ENCODE measurements at regions not wholly inside any gene's neighbourhood (a gene's known extent, or its start where the extent isn't known, plus 50 kb on each side); places are given as distances from the start of the nearest gene placed in this dataset.

DNA sequence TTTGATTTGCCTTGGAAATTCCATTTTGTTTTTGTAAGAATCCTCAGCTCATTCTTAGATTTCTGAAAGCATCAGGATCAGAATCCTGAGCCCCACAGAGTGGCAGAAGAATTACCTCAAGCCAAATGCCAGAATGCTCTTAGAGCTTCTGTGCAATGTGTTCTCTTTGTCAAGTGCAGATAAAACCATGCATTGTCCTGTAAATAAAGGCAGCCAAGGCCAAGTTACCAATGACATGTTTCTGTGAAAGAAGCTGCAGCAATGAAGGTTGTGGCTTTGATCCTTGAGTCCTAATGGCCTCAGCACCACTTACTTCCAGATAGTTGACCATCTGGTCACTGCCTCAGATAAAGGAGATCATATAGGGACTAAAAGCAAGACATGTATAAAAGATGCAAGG is 343.3 kb upstream of the AKR1E2 start:
- DNase-seq (ENCODE audit: low spot score), result no peak

DNA sequence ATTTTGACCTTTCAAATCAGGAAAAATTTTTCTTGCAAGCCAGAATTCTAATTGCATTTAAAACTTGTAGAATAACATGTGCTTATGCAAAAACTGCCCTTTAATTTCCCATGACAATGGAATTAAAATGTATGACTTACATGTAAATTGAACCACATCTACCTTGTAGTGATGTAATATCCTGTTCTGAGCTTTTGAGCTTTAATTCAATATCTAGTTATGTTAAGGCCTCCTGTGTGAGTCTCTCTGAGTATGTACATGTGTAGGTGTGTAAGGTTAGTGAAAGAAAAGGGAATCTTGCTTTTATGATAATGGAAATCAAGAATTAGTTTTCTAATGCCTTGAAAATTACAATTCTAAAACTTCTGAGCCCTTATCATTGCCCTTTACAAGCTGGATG is 344.8 kb upstream of the AKR1E2 start:
- no peak for DNase-seq (ENCODE audit: low spot score)

DNA sequence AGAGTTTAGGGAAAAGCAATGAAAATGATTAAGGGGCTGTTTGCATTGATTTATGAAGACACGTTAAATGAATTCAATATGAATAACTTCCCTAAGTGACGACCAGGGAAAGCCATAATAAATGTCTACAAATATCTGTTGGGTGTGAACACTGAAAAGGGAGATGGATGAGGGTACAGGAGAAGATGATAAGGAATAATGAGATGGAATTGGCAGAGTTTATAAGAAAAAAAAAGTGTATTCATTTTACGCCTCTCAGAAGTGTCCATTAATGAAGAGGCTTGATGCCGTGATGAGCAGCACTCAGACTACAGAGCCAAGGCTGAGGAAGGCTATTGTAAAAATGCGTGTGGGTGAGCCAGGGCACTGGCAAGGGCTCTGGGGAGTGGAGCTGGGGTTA is 346.7 kb upstream of the AKR1E2 start:
- DNase-seq (ENCODE audit: low spot score), result no peak

DNA sequence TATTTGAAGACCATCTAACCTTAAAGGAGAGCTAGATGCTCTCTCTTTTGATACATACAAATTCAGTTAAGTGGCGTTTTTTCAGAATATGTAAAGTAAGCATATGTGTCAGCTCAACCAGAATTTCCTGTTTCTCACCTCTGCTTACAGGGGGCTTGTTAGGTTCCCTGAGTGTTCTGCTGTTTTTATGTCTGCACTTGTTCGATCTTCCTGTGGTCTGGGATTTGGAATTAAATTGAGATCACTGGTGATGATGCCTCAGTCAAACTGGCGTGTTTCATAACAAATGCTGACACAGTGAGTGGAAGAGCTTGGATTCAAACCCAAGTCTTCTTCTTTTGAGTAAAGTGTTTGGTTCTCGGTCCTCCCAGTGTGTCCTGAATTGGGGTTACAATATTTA is 348.3 kb upstream of the AKR1E2 start:
- DNase-seq (ENCODE audit: low spot score), result no peak

DNA sequence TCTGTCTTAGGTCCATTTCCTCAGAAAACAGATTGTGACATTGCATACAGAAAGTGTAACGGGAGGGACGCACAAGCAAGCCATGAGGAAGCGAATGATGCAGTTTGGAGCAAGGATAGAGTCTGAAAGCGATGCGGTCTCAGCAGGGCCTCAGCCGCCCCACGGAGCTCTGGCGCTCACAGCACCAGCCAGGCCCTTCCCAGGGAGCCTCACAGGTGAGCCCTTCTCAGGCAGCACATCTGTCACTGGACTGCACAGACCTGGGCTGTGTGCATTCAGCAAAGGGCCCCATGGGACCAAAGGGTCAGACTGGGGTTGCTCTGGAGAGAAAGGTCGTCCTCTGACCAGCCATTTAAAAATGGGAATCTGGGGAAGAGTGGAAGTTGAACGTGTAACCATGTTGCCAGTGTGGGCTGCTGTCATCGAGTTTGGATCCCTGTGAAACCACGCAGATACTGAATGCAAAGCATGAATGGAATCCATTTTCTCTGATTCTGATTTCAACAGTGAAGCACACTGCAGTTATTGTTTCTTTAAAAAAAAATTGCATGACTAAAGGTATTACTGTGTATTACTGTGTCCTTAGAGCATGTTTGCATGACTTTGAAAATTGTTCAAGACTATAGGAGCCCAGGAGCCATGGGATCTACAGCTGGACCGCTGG is 350.0 kb upstream of the AKR1E2 start:
- no peak for DNase-seq (ENCODE audit: low spot score)

DNA sequence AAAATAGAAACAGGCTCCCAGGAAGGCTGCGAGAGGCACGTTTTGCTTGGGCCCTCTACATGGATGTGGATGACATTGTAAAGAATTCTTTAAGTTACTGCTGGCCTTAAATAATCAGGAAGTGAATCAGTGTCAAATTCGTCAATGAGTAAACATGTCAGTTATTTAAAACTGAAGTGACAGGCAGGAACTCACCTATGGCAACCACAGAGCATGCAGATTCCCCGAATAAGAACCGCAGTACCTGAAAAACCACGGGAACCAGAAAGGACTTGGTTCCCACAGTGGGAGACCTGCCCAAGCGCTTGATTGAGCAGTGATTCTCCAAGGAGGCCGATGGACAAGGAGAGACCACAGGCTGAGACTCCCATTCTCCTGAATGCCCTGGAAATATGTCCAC is 351.2 kb upstream of the AKR1E2 start:
- DNase-seq (ENCODE audit: low spot score), result no peak

DNA sequence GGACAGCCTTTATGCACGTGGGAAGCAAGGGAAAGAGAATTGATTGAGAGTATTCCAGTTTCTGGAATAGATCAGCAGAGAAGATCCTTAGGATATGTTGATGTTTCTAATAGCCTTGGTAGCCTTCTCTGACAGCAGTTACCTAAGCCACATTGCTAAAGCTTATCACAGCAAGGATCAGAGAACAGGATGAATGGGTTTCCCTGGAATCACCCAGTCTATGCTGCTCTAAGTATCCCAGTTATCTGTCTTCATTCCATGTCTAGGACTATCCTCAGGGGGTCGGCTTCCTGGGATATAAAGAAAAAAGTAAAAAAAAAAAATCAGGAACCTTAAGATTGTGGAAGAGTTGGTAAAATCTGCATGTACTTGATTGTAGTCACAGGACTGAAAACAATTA is 352.0 kb upstream of the AKR1E2 start:
- no peak for DNase-seq (ENCODE audit: low spot score)

DNA sequence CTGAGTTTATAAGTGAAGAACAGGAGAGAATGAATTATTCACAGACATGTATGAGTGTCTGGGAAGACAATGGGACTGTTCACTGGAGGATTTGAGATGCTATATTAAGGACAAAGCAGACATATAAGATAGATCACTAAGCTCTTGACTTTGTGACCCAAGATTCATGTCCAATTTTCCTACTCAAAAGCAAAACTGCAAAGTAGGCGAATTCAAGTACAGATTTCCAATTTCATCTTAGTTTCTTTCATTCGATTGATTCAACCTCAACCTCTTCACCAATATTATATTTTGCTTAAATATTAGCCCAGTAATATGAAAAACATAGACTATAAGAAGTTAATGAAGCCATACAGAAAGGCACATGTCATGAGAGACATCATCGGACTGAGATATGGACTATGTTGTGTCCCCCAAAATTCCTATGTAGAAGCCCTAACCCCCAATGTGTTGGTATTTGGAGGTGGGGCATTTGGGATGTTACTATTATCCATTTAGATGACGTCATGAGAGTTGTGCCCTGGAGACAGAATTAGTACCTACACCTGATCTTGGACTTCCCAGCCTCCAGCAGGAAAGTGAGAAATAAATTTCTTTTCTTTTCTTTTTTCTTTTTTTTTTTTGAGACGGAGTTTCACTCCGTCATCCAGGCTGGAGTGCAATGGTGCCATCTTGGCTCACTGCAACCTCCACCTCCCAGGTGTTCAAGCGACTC is 353.7 kb upstream of the AKR1E2 start:
- DNase-seq (ENCODE audit: low spot score), result no peak

DNA sequence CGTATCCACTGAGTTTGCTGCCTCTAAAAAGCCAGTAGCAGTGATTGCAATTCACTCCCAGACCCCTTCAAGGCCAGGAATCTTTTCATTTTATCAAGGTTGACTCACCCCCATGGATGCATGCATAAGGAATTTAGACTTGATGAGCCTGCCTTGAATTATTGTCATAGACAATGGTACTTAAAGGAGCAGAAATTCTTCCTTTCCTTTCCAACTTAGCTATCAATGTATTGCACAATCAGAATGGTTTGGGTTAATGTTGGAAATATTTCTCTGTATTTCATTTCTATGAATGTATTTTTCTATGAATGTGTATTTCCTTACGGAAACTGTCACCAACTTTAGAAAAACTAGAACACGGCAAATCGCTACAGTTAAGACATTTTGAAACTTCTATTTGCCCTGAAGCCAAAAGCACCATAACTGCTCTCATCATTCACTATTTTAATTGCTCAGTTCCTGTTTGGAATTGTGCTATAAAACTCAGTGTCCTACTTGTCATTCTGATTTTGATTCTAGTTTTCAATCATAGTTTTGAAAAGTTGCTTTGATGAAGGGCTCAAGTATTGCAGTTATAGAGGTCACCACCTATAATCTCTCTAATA is 355.7 kb upstream of the AKR1E2 start:
- DNase-seq (ENCODE audit: low spot score), result no peak

DNA sequence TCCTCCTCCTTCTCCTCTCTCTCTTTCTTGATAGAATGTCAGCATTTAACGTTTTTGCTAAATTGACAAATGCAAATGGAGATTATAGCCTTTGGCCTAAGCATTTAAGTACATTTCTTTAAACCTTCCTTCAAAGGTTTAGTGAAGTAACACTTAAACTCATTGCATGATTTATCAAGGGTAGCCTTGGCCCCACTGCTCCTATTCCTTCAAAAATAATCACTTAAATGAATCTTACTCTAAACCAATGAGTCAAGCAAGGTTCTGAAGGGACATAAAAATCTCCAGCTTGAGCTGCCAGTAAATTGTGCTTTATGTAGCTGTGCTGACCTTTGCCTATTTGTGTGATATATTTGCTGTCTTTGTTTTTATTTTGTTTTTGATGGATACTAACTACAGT is 358.5 kb upstream of the AKR1E2 start:
- DNase-seq (ENCODE audit: low spot score), result no peak

DNA sequence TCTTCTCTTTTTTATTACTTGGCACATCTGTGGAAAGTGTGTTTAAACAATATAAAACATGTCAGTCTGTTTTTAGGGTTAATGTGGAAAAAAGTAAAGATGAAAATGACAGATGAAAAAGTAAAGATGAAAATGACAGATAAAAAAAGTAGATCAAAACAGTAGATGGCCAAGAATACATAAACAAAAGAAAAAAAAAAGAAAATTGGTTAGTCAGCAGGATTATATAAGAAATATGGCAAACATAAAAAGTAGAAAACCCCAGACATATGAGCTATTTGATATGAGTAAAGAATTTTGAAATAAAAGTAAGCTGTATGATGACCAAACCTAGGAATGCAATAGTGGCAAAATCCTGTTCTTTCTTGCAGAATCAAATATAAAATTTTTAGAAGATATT is 365.7 kb upstream of the AKR1E2 start:
- no peak for DNase-seq (ENCODE audit: low spot score)

DNA sequence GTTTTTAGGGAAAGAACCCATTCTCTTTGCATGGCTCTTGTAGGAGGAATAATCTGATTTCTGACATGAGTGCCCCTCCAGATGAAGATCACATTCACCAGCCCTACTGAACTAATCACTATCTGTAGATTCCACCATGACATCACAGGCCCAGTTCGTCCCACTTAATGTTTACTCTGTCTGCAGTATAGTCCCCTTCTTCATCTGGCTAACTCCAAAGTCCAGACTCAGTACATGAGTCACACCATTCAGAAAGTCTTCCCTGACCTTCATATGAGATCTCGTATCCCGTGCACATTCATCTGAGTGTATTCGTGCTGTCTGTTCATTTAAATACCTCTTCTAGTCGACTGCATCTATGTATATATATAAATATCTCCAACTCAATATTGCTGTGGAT is 366.5 kb upstream of the AKR1E2 start:
- no peak for DNase-seq (ENCODE audit: low spot score)

DNA sequence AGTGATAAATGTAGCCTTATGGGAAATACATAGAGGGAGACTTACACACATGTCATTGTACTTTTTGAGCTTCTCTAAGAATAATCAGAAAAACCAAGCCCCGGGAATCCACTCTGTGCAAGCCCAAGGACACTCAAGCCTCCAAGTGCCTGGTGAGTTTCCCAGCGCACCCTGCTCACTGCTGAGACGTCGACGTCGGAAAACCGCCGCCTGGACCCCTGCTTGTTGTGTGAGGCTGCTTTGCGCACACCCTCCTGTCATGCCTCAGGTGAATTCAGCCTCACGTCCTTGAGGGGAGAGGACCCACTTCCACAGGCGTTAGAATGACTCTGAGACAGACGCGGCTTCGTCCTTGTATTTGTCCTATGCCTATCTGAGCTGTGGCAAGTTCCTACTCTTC is 368.4 kb upstream of the AKR1E2 start:
- DNase-seq (ENCODE audit: low spot score), result no peak

DNA sequence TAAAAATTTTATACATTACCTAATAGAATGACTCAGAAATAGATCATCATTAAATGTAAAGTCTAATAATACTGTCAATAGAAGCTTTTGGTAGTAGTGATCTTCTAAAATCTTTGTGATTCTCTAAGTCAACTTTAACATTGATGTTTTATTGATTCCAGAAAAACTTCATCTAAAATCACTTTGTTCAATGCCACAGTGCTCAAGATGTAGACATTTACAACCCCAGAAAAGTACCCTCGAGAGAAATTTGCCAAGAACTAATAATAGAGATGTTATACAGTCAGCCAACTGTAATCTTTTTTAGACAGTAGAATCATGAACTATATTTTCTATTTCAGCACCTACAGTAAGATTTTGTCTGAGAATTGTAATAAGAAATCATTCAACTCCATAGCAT is 369.2 kb upstream of the AKR1E2 start:
- DNase-seq (ENCODE audit: low spot score), result no peak

DNA sequence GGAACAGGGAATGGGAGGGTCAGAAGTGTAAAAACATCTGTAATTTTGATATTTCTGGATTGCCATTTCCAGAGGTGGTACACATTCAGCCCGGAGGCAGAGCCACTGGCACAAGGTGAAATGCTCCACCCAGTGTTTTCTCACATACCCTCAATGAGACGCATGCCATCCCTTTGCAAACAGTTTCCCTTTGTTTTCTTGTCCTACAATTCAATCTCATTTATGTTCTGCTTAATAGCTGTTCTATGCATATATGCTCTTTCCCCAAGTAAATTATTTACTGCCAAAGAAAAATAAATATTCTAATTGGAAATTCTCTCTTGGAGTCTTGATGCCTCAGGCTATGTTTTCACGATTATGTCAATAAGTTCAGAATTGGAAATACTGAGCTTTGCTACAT is 369.7 kb upstream of the AKR1E2 start:
- DNase-seq (ENCODE audit: low spot score), result no peak

DNA sequence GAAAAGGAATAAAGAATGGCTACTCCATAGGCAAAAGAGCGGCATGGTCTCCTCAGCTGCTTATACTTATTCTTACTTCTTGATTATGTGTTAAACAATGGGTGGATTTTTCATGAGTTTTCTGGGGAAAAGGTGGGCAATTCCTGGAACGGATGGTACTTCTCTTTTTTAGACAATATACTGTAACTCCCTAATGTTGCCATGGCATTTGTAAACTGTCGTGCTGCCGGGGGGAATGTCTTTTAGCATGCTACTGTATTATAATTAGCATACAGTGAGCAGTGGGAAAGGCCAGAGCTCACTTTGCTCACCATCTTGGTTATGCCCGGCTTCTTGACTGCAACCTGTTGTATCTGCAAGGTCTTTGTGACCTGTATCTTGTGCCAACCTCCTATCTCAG is 372.1 kb upstream of the AKR1E2 start:
- DNase-seq (ENCODE audit: low spot score), result no peak

DNA sequence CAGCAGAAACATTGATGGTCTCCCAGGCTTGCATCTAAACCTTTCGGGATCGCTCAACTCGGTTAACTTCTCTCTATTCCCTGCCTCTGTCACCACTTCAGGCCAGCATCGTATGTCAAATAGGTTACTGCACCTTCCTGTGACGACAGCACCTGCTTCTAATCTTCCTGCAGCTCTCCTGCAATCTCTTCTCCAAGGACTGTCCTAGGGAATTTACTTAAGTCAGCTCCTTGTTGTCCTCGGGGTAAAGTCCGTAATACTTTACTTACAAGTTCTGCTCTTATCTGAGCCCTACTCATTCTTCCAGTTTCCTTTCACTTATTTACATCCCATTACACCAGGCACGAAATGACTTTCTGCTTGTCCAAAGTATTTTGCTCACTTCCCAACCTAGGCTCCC is 372.7 kb upstream of the AKR1E2 start:
- DNase-seq (ENCODE audit: low spot score), result no peak

DNA sequence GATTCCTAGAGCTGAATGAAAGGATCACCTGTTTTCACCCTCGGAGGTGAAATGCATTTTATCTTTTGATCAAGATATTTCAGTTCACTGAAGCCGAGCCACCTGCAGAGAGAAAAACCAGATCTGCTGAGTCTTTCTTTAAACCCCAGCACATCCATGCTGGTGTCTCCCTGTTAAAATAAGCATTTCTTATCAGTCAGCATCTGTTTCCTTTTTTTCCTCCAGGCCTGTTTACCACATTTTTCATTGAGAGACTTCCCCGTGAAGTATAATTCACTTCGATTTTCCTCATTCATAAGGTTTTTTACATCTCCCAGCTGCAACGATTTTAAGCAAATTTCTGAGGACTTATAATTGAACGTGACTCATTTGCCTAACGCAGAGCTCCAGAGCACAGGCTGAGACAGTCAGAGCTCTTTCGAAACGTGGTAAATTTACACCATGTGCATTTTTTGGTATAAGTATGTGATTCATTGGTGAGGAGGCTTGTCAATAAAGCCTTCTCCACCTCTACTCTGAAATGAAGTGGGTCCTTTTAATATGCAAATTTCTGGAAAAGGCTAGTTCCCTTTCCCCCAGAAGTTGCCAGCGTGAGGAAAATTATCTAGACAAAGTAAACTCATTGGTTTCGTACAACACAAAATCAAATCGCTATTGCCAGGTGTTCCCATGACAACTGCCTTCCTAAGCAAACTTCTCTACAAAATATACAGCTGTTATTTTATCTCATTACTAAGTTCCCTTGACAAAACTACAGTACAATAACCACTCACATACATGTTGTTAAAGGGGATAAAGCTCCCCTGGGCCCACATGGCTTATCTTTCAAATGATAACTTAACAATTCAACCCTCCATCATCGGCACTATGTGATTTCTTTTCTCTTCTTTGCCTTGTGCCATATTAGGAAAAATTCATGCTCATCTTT is 374.8 kb upstream of the AKR1E2 start:
- no peak for DNase-seq (ENCODE audit: low spot score)

DNA sequence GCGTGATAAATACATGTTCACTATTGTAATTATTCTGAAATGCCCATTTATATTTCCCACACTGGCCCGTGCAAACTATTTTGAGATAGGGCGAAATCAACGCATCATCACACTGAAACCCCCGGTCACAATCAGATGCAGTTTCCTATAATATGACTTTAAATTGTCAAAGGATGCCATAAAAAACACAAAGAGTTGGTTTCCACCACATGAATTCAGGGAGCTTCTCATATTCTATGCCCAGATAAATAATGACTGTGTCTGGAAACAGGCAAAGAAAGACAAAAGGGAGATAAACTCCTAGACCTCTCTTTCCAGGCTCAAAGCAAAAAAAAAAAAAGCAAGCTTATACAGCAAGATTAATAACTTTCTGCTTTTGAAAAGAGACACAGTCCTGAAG is 375.8 kb upstream of the AKR1E2 start:
- DNase-seq (ENCODE audit: low spot score), result no peak

DNA sequence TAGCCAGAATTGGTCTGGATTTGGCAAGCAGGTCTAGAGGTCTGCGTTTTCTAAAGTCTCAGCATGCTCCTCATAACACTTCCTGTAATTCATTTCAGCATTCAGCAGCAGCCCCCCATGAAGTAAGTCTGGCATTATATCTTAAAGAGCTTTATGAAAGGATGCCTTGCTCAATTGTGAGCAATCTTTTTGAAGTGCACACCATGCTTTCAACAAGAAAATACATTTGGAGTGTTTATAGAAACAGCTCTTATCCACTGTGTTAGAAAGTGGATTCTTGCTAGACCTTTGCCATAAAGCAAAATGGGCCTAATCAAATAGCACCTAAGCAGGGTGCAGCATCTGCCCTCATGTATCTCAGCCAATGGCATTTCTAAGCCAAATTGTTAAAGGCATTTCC is 378.0 kb upstream of the AKR1E2 start:
- no peak for DNase-seq (ENCODE audit: low spot score)

DNA sequence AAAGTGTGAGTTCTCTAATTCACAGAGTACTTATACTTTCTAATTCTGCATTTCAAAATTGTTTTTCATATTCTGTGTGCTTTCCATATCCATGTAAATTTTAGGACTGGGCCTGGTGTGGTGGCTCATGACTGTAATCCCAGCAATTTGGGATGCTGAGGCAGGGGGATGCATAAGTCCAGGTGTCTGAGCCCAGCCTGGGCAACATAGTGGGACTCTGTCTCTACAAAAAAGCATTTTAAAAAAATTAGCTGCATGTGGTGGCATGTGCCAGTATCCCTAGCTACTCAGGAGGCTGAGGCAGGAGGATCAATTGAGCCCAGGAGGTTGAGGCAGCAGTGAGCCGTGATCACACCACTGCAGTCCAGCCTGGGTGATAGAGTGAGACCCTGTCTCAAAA is 382.6 kb upstream of the AKR1E2 start:
- no peak for DNase-seq (ENCODE audit: low spot score)

DNA sequence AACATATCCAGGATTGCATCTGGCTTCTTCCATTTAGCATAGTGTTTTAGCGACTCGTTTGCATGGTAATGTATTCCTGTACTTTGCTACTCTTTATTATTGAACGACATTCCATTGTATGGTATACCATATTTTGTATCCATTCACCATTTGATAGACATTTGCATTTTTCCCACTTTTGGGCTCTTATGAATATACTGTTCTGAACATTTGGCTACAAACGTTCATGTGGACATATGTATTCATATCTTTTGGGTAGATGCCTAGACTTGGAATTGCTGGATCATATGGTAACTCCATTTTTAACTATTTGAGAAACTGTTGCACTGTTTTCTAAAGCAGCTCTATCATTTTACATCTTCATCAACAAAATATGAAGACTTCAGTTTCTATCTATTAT is 383.7 kb upstream of the AKR1E2 start:
- no peak for DNase-seq (ENCODE audit: low spot score)

DNA sequence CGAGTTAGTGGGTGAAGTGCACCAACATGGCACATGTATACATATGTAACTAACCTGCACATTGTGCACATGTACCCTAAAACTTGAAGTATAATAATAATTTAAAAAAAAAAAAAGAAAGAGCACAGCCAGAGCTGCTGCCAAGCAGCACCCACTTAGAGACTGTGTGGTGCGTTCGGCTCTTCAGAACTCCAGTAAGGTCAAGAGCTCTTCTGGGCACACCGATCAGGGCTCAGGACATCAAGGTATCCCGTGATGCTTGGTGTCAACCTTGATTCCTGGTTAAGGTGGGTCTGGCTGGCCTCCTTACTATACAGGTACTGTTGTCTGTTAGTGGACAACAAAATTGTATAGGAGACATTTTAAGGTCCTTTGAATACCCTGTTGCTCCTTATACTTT is 385.7 kb upstream of the AKR1E2 start:
- DNase-seq (ENCODE audit: low spot score), result no peak

Measured in hematopoietic multipotent progenitor cell treated with erythropoietin and hydrocortisone succinate and interleukin-3 and kit ligand, for 17 days (in vitro differentiated cells).